ENCODE measurements at regions not wholly inside any gene's neighbourhood (a gene's known extent, or its start where the extent isn't known, plus 50 kb on each side); places are given as distances from the start of the nearest gene placed in this dataset.

- CTCF ChIA-PET (ENCODE audit: low intra/inter-chr PET ratio), result no interaction called here
- no peaks in the 10 kb centered on the region for H3K79me2 ChIP-seq (ENCODE audit: control insufficient read depth, insufficient read depth, low read length)
- no peak overlapping the region for H3K27ac ChIP-seq (ENCODE audit: extremely low read depth, low read depth, low read length)
- WGBS (ENCODE audit: insufficient coverage, low coverage, missing lambda C conversion rate), result 20% methylated on average over 5 of the region's 5 CpGs
- H3K36me3 ChIP-seq (ENCODE audit: control insufficient read depth, insufficient read depth, low read length), result no peaks in the 10 kb centered on the region
- no peak overlapping the region for H3K4me3 ChIP-seq
- no peak overlapping the region; the same call in 1 of the 2 replicates for H2AFZ ChIP-seq (ENCODE audit: low read depth, low read length)
- no peak overlapping the region for H3K9ac ChIP-seq (ENCODE audit: insufficient read depth in 1 of 2, low read depth in 2 of 2, low read length in 2 of 2)
- H3K4me2 ChIP-seq (ENCODE audit: insufficient read depth, low read length), result no peak overlapping the region
- peaks cover 0 to 13% of the 10 kb centered on the region in 2 experiments; a peak in 4 of 5 replicates for H3K27me3 ChIP-seq (ENCODE audit: control insufficient read depth in 2 of 2, insufficient read depth in 2 of 2, low read length in 2 of 2)
- ATAC-seq (no peak), FAIRE-seq (no peak), DNase-seq (ENCODE audit: extremely low read depth in 1 of 4, low spot score in 3 of 4) (no peak)
- H3K9me1 ChIP-seq (ENCODE audit: control insufficient read depth, insufficient read depth, low read length), result no peaks in the 10 kb centered on the region
- no peaks in the 10 kb centered on the region; a peak in 1 of 5 replicates for H3K4me1 ChIP-seq (replicated peaks in 1 of 2; ENCODE audit: control insufficient read depth in 2 of 2, insufficient read depth in 2 of 2, low read length in 2 of 2)
- intact Hi-C loops (cut with micrococcal nuclease) (no loop called here), in situ Hi-C loops (cut with MboI) (no loop called here)
- H3K9me3 ChIP-seq (replicated peaks; ENCODE audit: control insufficient read depth, insufficient read depth, low read depth, low read length), result no peaks in the 10 kb centered on the region
- no peaks in the 10 kb centered on the region for H4K20me1 ChIP-seq (replicated peaks; ENCODE audit: control insufficient read depth, insufficient read depth, low read length)
- no TSS peak for BruUV-seq (replicated peaks)
- POLR2A ChIA-PET, result interaction anchor here (0.5 kb wide), 1 partner anchor 9 kb away, joined by 3 read pairs; no protein-coding TSS in a partner anchor
- TF ChIP-seq ZBTB40 (IDR thresholded peaks at IDR 0.05), result peak; percentile 49
- TF ChIP-seq ZBTB40 (CRISPR knock-in tag; IDR thresholded peaks at IDR 0.05), result no peak
- no peak for TF ChIP-seq L3MBTL2 (IDR thresholded peaks at IDR 0.05)
- no peak for TF ChIP-seq RBM15 (IDR thresholded peaks at IDR 0.05; ENCODE audit: insufficient read depth, low read length)
- TF ChIP-seq SIRT6 (IDR thresholded peaks at IDR 0.05; ENCODE audit: low read depth, low read length), result no peak
- TF ChIP-seq NFXL1 (CRISPR knock-in tag; IDR thresholded peaks at IDR 0.05), result no peak
- TF ChIP-seq MBD1 (CRISPR knock-in tag; IDR thresholded peaks at IDR 0.05), result no peak
These were observed 143.6 kb downstream of the COPRS start for GRCh38 chr17:31715446-31715845.
